GM12878 (cell line): ENCODE measurements at regions not wholly inside any gene's neighbourhood (a gene's known extent, or its start where the extent isn't known, plus 50 kb on each side); places are given as distances from the start of the nearest gene placed in this dataset.

ENCODE experiments used
- ATAC-seq: fragments of 200-7000 bp; cut with Tn5 transposase; 3 replicates; pipeline ENCODE4 v1.9.1; 2020; ENCODE audit warnings: mild to moderate bottlenecking, moderate library complexity
- BruUV-seq: library from RNA; stranded (reverse); fragments of 400-500 nt; replicated peaks from 2 replicates; lab custom pipeline; 2021; lab: Mats Ljungman, UMichigan
- CTCF ChIA-PET: fragments of 300-600 bp; sonication (Branson Sonifier 250); formaldehyde crosslinking; extraction: SDS; loops from one replicate; lab custom pipeline; 2021; ENCODE audit warnings: inconsistent platforms; lab: Yijun Ruan, JAX
- POLR2A ChIA-PET: fragments of 350-600 bp; formaldehyde crosslinking; extraction: SDS; loops from one replicate; lab custom pipeline; 2021; ENCODE audit warnings: inconsistent platforms; lab: Charles Lee
- RAD21 ChIA-PET: fragments of 300-600 bp; sonication (Branson Sonifier 250); formaldehyde crosslinking; loops from one replicate; lab custom pipeline; 2023; ENCODE audit warnings: antibody characterized with exemption; ENCODE audit not compliant: unreplicated experiment; lab: Charles Lee
- SMC1A ChIA-PET: fragments of 300-600 bp; sonication (Branson Sonifier 250); formaldehyde crosslinking; loops from one replicate; lab custom pipeline; 2023; ENCODE audit not compliant: unreplicated experiment, uncharacterized antibody; lab: Charles Lee
- DNase-seq: peaks from one replicate; pipeline ENCODE4 v3.0.0-alpha.2; 2011; ENCODE audit warnings: low read depth, low spot score
- FAIRE-seq: peaks from 3 replicates; lab custom pipeline; 2011; peaks lifted over from hg19 to GRCh38; lab: Jason Lieb, UNC
- H2AFZ ChIP-seq: 2 replicates; pipeline ENCODE4 v1.6.0; 2011; ENCODE audit warnings: low read depth, low read length, control low read depth; ENCODE audit not compliant: control insufficient read depth
- H3K27ac ChIP-seq: 2 replicates; pipeline ENCODE4 v1.5.1; 2011; ENCODE audit warnings: control low read depth; ENCODE audit not compliant: control insufficient read depth, insufficient read depth
- H3K27me3 ChIP-seq, 2 experiments: replicated peaks in 1 of 2; 2 replicates each; pipeline versions ENCODE4 v1.6.0 to v1.6.1; 2011; ENCODE audit warnings: low read length in 1 of 2; ENCODE audit not compliant: control insufficient read depth in 2 of 2, insufficient read depth in 2 of 2
- H3K36me3 ChIP-seq, 2 experiments: 2 replicates each; pipeline ENCODE4 v1.5.1; 2011; ENCODE audit warnings: low read length in 1 of 2; ENCODE audit not compliant: control insufficient read depth in 2 of 2, insufficient read depth in 2 of 2
- H3K4me1 ChIP-seq: 2 replicates; pipeline ENCODE4 v1.6.1; 2011; ENCODE audit warnings: mild to moderate bottlenecking, low read length, moderate library complexity, mixed read lengths; ENCODE audit not compliant: control insufficient read depth, insufficient read depth
- H3K4me2 ChIP-seq: 2 replicates; pipeline ENCODE4 v1.6.0; 2011; ENCODE audit warnings: control low read depth; ENCODE audit not compliant: control insufficient read depth, insufficient read depth
- H3K4me3 ChIP-seq: fragments of 200-600 bp; sonication (generic); 2 replicates; pipeline ENCODE4 v1.5.1; 2016
- H3K79me2 ChIP-seq: 2 replicates; pipeline ENCODE4 v1.6.0; 2011; ENCODE audit warnings: low read length; ENCODE audit not compliant: control insufficient read depth, insufficient read depth
- H3K9ac ChIP-seq: 2 replicates; pipeline ENCODE4 v1.8.0; 2011; ENCODE audit warnings: low read length, control low read depth, mixed read lengths; ENCODE audit not compliant: control insufficient read depth, insufficient read depth
- H3K9me3 ChIP-seq: replicated peaks from 3 replicates; pipeline ENCODE4 v1.5.1; 2011; ENCODE audit warnings: mild to moderate bottlenecking, low read length; ENCODE audit not compliant: control insufficient read depth, insufficient read depth
- H4K20me1 ChIP-seq: 2 replicates; pipeline ENCODE4 v1.6.0; 2011; ENCODE audit not compliant: control insufficient read depth, insufficient read depth
- CEBPB ChIP-seq, 2 experiments: fragments of 150-350 bp in 1 of 2; IDR thresholded peaks; 2 replicates each; pipeline ENCODE4 v1.6.1; 2012 to 2014; ENCODE audit warnings: low read depth in 2 of 2, low read length in 2 of 2, borderline replicate concordance in 1 of 2, inconsistent platforms in 1 of 2
- EP300 ChIP-seq, 2 experiments: fragments of 150-350 bp in 1 of 2; IDR thresholded peaks; 2 replicates each; pipeline ENCODE4 v1.6.1; 2011 to 2012; ENCODE audit warnings: low read depth in 2 of 2, low read length in 2 of 2, borderline replicate concordance in 1 of 2, improper control_type of control experiment in 1 of 2, inconsistent platforms in 1 of 2; ENCODE audit not compliant: control insufficient read depth in 1 of 2
- HDAC2 ChIP-seq: fragments of 200-600 bp; sonication (generic); IDR thresholded peaks from 2 replicates; pipeline ENCODE4 v1.6.1; 2017
- KLF5 ChIP-seq: fragments of 450-650 bp; IDR thresholded peaks from 2 replicates; pipeline ENCODE4 v1.6.1; 2014; ENCODE audit warnings: mild to moderate bottlenecking; ENCODE audit not compliant: partially characterized antibody
- POLR2A ChIP-seq: IDR thresholded peaks from 2 replicates; pipeline ENCODE4 v1.6.1; 2011; ENCODE audit warnings: low read depth, mild to moderate bottlenecking, low read length
- RBBP5 ChIP-seq: fragments of 200-600 bp; sonication (generic); conservative IDR thresholded peaks from 2 replicates; pipeline ENCODE4 v1.6.1; 2016
- SIX5 ChIP-seq: IDR thresholded peaks from 2 replicates; pipeline ENCODE4 v1.6.1; 2011; ENCODE audit warnings: mild to moderate bottlenecking, low read depth, low read length, moderate library complexity; ENCODE audit not compliant: severe bottlenecking
- STAT3 ChIP-seq: IDR thresholded peaks from 2 replicates; pipeline ENCODE4 v1.6.1; 2011; ENCODE audit warnings: low read depth, low read length, improper control_type of control experiment
- TCF3 ChIP-seq: IDR thresholded peaks from 2 replicates; pipeline ENCODE4 v1.6.1; 2012; ENCODE audit warnings: low read depth, mild to moderate bottlenecking, low read length, borderline replicate concordance; ENCODE audit not compliant: insufficient read depth
- ZNF274 ChIP-seq: IDR thresholded peaks from one replicate; pipeline ENCODE4 v1.8.0; 2011; ENCODE audit not compliant: insufficient read length, insufficient read depth
- WGBS: methylation state at CpG from one replicate; pipeline ENCODE4 v1.1.6; 2016; ENCODE audit warnings: low lambda C conversion rate; ENCODE audit not compliant: insufficient replicate concordance, insufficient coverage; ENCODE audit errors: missing lambda C conversion rate; 5-methylcytosine and 5-hydroxymethylcytosine counted together
- in situ Hi-C: fragments of 300-500 bp; cut with MboI; formaldehyde crosslinking; loops from 9 replicates; pipeline ENCODE4 v1.14.3; 2018; ENCODE audit warnings: mixed read lengths
- intact Hi-C: fragments of 100-400 bp; cut with micrococcal nuclease; formaldehyde crosslinking; loops from one replicate; pipeline ENCODE4 v1.14.2; 2022; ENCODE audit not compliant: unreplicated experiment
- TF ChIP-seq, protein P1 (sequence below): IDR thresholded peaks from 2 replicates; pipeline ENCODE4 v1.6.1; 2012; ENCODE audit warnings: improper control_type of control experiment, low read depth, low read length; ENCODE audit not compliant: insufficient replicate concordance

DNA sequence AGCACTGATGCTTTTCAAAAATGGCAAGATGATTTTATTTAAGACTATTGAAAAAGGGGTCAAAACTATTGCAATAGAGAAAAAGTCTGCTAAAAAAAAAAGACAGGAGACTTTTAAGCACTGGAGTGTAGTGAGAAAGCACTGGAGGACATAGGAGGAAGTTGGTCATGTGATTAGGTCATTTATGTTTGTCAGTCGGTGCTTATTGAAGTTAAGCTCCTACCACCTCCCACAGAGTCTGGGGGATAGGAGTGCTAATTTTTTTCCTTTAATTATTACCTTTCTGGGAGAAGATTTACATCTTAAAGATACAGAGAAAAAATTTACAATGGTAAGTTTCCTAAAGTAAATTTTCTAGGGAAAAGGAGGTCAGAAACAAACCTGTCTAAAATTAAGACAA, 80.2 kb upstream of the TMEM229A start:
- H3K9ac ChIP-seq = no peak overlapping the region
- ATAC-seq (no peak), DNase-seq (no peak), FAIRE-seq (no peak)
- RAD21 ChIA-PET = no interaction called here
- H3K9me3 ChIP-seq = no peaks in the 10 kb centered on the region
- CTCF ChIA-PET = interaction anchor here (0.6 kb wide), 1 partner anchor 349 kb away, joined by 4 read pairs; no protein-coding TSS in a partner anchor
- in situ Hi-C loops (no loop called here), intact Hi-C loops (no loop called here)
- no peak overlapping the region for H2AFZ ChIP-seq
- no peaks in the 10 kb centered on the region for H4K20me1 ChIP-seq
- H3K27me3 ChIP-seq = no peaks in the 10 kb centered on the region
- no peak overlapping the region for H3K4me3 ChIP-seq
- no peaks in the 10 kb centered on the region for H3K79me2 ChIP-seq
- no peak for TF ChIP-seq KLF5
- TF ChIP-seq POLR2A = no peak
- TF ChIP-seq ZNF274 = no peak
- no peak for TF ChIP-seq SIX5
- no peak for TF ChIP-seq RBBP5
- no peak for TF ChIP-seq HDAC2
- TF ChIP-seq STAT3 = no peak
- no peak for TF ChIP-seq CEBPB (IDR thresholded peaks at IDR 0.05; ENCODE audit: borderline replicate concordance in 1 of 2, low read depth in 2 of 2, low read length in 2 of 2)
- no peak for TF ChIP-seq EP300 (IDR thresholded peaks at IDR 0.05; ENCODE audit: borderline replicate concordance in 1 of 2, control insufficient read depth in 1 of 2, low read depth in 2 of 2, low read length in 2 of 2)
- H3K4me1 ChIP-seq = no peaks in the 10 kb centered on the region
- POLR2A ChIA-PET = interaction anchor here (0.6 kb wide), 1 partner anchor 127 kb away, joined by 3 read pairs; no protein-coding TSS in a partner anchor
- WGBS = 0% methylated on average over 1 of the region's 1 CpG
- H3K36me3 ChIP-seq = no peaks in the 10 kb centered on the region
- H3K4me2 ChIP-seq = no peak overlapping the region
- SMC1A ChIA-PET = interaction anchor here (1.0 kb wide), 1 partner anchor 13 kb away, joined by 3 read pairs; no protein-coding TSS in a partner anchor
- no peak overlapping the region for H3K27ac ChIP-seq
- no TSS peak for BruUV-seq

DNA sequence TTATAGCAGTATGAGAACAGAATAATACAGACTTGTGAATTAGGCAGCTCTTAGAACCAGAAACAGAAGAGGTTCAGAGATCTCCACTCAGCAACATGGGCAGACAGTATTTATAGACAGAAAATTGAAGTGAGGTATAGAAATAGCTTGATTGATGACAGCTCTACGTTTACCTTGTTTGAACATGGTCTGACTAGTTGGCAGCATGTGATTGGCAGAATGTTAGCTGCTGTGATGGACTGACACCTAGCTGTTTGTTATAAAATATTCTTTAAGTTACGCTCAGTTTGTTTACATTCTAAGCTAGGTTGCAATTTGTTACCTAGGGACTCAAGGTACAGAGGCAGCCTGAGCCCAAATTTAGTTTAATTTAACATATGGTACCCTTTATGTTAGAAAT, 73.7 kb upstream of the TMEM229A start:
- WGBS = 30% methylated on average over 2 of the region's 2 CpGs
- no peak overlapping the region for H3K9ac ChIP-seq
- CTCF ChIA-PET = no interaction called here
- intact Hi-C loops = no loop called here
- FAIRE-seq = no peak
- no peak for DNase-seq
- no peaks in the 10 kb centered on the region for H3K4me1 ChIP-seq
- RAD21 ChIA-PET = interaction anchor here (0.5 kb wide), 1 partner anchor 335 kb away, joined by 3 read pairs; no protein-coding TSS in a partner anchor
- H3K27me3 ChIP-seq = no peaks in the 10 kb centered on the region
- POLR2A ChIA-PET = interaction anchor here (0.5 kb wide), 1 partner anchor 387 kb away, joined by 3 read pairs; no protein-coding TSS in a partner anchor
- no TSS peak for BruUV-seq
- H3K36me3 ChIP-seq = no peaks in the 10 kb centered on the region
- no peak for ATAC-seq
- in situ Hi-C loops = no loop called here
- SMC1A ChIA-PET = no interaction called here
- no peak overlapping the region for H3K4me2 ChIP-seq
- H3K79me2 ChIP-seq = no peaks in the 10 kb centered on the region
- H3K9me3 ChIP-seq = no peaks in the 10 kb centered on the region
- no peak overlapping the region for H3K4me3 ChIP-seq
- no peaks in the 10 kb centered on the region for H4K20me1 ChIP-seq
- H2AFZ ChIP-seq = no peak overlapping the region
- H3K27ac ChIP-seq = no peak overlapping the region
- TF ChIP-seq TCF3 = no peak
- TF ChIP-seq, protein P1, sequence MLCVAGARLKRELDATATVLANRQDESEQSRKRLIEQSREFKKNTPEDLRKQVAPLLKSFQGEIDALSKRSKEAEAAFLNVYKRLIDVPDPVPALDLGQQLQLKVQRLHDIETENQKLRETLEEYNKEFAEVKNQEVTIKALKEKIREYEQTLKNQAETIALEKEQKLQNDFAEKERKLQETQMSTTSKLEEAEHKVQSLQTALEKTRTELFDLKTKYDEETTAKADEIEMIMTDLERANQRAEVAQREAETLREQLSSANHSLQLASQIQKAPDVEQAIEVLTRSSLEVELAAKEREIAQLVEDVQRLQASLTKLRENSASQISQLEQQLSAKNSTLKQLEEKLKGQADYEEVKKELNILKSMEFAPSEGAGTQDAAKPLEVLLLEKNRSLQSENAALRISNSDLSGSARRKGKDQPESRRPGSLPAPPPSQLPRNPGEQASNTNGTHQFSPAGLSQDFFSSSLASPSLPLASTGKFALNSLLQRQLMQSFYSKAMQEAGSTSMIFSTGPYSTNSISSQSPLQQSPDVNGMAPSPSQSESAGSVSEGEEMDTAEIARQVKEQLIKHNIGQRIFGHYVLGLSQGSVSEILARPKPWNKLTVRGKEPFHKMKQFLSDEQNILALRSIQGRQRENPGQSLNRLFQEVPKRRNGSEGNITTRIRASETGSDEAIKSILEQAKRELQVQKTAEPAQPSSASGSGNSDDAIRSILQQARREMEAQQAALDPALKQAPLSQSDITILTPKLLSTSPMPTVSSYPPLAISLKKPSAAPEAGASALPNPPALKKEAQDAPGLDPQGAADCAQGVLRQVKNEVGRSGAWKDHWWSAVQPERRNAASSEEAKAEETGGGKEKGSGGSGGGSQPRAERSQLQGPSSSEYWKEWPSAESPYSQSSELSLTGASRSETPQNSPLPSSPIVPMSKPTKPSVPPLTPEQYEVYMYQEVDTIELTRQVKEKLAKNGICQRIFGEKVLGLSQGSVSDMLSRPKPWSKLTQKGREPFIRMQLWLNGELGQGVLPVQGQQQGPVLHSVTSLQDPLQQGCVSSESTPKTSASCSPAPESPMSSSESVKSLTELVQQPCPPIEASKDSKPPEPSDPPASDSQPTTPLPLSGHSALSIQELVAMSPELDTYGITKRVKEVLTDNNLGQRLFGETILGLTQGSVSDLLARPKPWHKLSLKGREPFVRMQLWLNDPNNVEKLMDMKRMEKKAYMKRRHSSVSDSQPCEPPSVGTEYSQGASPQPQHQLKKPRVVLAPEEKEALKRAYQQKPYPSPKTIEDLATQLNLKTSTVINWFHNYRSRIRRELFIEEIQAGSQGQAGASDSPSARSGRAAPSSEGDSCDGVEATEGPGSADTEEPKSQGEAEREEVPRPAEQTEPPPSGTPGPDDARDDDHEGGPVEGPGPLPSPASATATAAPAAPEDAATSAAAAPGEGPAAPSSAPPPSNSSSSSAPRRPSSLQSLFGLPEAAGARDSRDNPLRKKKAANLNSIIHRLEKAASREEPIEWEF = no peak
